KMS-11 (cell line): ENCODE measurements at regions not wholly inside any gene's neighbourhood (a gene's known extent, or its start where the extent isn't known, plus 50 kb on each side); places are given as distances from the start of the nearest gene placed in this dataset.

ENCODE experiments used
- H2AFZ ChIP-seq: fragments of 200-600 bp; sonication (generic); 2 replicates; pipeline ENCODE4 v1.6.1; 2016; ENCODE audit warnings: antibody characterized with exemption, mixed run types, low read depth
- H3K27ac ChIP-seq: fragments of 200-600 bp; sonication (generic); 2 replicates; pipeline ENCODE4 v1.6.1; 2016; ENCODE audit warnings: mild to moderate bottlenecking, mixed run types
- H3K27me3 ChIP-seq: fragments of 200-600 bp; sonication (generic); 2 replicates; pipeline ENCODE4 v1.6.1; 2017; ENCODE audit warnings: mild to moderate bottlenecking, low read depth, mixed run types, moderate library complexity; ENCODE audit not compliant: insufficient read depth
- H3K36me3 ChIP-seq: fragments of 200-600 bp; sonication (generic); 2 replicates; pipeline ENCODE4 v1.6.1; 2017; ENCODE audit warnings: mild to moderate bottlenecking, mixed run types; ENCODE audit not compliant: insufficient read depth
- H3K4me1 ChIP-seq: fragments of 200-600 bp; sonication (generic); 2 replicates; pipeline ENCODE4 v1.6.1; 2016; ENCODE audit warnings: mild to moderate bottlenecking, low read depth, mixed run types; ENCODE audit not compliant: poor library complexity, severe bottlenecking
- H3K4me2 ChIP-seq: fragments of 200-600 bp; sonication (generic); 2 replicates; pipeline ENCODE4 v1.7.0; 2016; ENCODE audit warnings: mild to moderate bottlenecking, mixed run types
- H3K4me3 ChIP-seq: fragments of 200-600 bp; sonication (generic); IDR thresholded peaks from 2 replicates; pipeline ENCODE4 v1.6.1; 2017; ENCODE audit warnings: low read depth, low read length, mixed read lengths; ENCODE audit not compliant: insufficient read depth
- H3K79me2 ChIP-seq: fragments of 200-600 bp; sonication (generic); 2 replicates; pipeline ENCODE4 v1.6.1; 2016; ENCODE audit warnings: low read depth, mixed run types; ENCODE audit not compliant: insufficient read depth
- H3K9ac ChIP-seq: fragments of 200-600 bp; sonication (generic); 2 replicates; pipeline ENCODE4 v1.6.1; 2016; ENCODE audit warnings: mild to moderate bottlenecking, mixed run types
- H4K20me1 ChIP-seq: fragments of 200-600 bp; sonication (generic); 2 replicates; pipeline ENCODE4 v1.6.1; 2016; ENCODE audit warnings: mild to moderate bottlenecking, mixed run types; ENCODE audit not compliant: insufficient read depth
- TF ChIP-seq, protein P1 (sequence below): fragments of 200-600 bp; sonication (generic); conservative IDR thresholded peaks from 2 replicates; pipeline ENCODE4 v1.6.1; 2017; ENCODE audit warnings: low read depth, mild to moderate bottlenecking, antibody characterized with exemption, low read length, moderate library complexity, mixed read lengths

- H3K27me3 ChIP-seq, result no peaks in the 10 kb centered on the region
- H3K4me3 ChIP-seq, result no peak overlapping the region
- H3K36me3 ChIP-seq, result no peaks in the 10 kb centered on the region
- no peaks in the 10 kb centered on the region for H3K79me2 ChIP-seq
- no peak overlapping the region for H2AFZ ChIP-seq
- no peak overlapping the region for H3K9ac ChIP-seq
- H3K4me1 ChIP-seq, result no peaks in the 10 kb centered on the region
- H3K4me2 ChIP-seq, result no peak overlapping the region
- no peak overlapping the region for H3K27ac ChIP-seq
- TF ChIP-seq, protein P1, sequence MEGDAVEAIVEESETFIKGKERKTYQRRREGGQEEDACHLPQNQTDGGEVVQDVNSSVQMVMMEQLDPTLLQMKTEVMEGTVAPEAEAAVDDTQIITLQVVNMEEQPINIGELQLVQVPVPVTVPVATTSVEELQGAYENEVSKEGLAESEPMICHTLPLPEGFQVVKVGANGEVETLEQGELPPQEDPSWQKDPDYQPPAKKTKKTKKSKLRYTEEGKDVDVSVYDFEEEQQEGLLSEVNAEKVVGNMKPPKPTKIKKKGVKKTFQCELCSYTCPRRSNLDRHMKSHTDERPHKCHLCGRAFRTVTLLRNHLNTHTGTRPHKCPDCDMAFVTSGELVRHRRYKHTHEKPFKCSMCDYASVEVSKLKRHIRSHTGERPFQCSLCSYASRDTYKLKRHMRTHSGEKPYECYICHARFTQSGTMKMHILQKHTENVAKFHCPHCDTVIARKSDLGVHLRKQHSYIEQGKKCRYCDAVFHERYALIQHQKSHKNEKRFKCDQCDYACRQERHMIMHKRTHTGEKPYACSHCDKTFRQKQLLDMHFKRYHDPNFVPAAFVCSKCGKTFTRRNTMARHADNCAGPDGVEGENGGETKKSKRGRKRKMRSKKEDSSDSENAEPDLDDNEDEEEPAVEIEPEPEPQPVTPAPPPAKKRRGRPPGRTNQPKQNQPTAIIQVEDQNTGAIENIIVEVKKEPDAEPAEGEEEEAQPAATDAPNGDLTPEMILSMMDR, result no peak
- H4K20me1 ChIP-seq, result no peaks in the 10 kb centered on the region
Observed at GRCh38 chr16:73503093-73503492, 455.2 kb upstream of the ZFHX3 start.

GRCh38 chr16:73499276-73499675 lies 451.3 kb upstream of the ZFHX3 start:
- Histone ChIP-seq H3K27ac (no peak overlapping the region), H3K36me3 (no peaks in the 10 kb centered on the region), H3K9ac (no peak overlapping the region), H3K4me2 (no peak overlapping the region), H2AFZ (no peak overlapping the region), H3K79me2 (no peaks in the 10 kb centered on the region), H3K4me1 (no peaks in the 10 kb centered on the region), H4K20me1 (no peaks in the 10 kb centered on the region), H3K27me3 (no peaks in the 10 kb centered on the region), H3K4me3 (no peak overlapping the region)
- TF ChIP-seq, protein P1, result no peak

DNA sequence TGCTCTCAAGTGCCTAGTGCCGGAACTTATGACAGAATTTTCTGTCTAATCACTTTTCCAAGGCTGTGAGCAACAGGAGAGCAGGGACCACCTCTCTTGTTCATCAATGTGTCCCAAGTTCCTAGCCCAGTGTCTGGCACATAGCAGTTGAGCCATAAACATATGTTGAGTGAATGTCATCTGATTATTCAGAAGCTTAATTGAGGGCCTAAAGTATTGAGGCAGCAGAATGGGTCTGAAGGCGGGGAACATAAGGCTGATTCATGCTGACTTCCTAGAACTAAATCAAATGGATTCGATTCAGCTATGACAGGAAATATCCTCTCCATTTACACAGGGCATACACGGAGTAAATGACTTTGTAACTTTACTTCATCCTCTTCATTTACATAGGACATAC lies 438.0 kb upstream of the ZFHX3 start:
- Histone ChIP-seq H3K9ac (no peak overlapping the region), H3K27me3 (no peaks in the 10 kb centered on the region), H2AFZ (no peak overlapping the region), H3K79me2 (no peaks in the 10 kb centered on the region), H3K36me3 (no peaks in the 10 kb centered on the region), H3K4me3 (no peak overlapping the region), H3K4me2 (no peak overlapping the region), H3K27ac (no peak overlapping the region), H3K4me1 (no peaks in the 10 kb centered on the region), H4K20me1 (no peaks in the 10 kb centered on the region)
- TF ChIP-seq, protein P1, result no peak

DNA sequence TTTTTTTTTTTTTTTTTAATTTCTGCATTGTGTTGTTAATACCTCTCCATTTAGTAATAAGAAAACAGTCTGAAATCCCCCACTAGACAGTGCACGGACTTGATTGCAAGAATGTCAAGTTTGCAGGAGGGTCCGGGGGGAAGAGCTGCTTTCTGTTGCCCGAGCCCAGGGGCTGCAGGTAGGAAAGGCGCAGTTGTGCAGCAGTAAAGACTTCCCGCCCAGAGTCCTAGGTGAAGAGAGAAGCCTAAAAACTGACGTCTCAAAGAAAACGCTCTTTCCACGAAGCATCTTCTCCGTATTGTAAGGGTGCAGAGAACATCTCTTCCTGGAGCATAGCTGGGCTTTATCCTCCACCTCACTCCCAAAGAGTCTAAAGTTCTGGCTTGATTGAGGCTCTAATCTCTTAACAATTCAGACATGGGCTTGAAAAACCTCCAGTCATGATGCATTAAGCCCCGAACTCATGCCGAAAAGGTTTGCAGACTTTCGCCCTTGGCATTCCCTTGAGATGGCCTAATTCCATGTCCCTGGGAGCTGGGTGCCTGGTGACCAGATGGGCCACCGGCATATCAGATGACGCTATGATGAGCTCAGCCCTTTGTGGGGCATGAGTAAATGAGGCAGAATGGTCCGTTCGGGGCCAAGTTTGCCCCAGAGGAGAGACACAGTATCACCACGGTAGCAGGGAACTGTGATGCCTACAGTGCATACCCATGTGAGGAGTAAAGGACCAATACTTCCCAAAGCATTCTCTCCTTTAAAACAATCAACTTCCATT lies 436.2 kb upstream of the ZFHX3 start:
- H2AFZ ChIP-seq, result no peak overlapping the region
- H3K27ac ChIP-seq, result no peak overlapping the region
- no peaks in the 10 kb centered on the region for H4K20me1 ChIP-seq
- H3K79me2 ChIP-seq, result no peaks in the 10 kb centered on the region
- TF ChIP-seq, protein P1, result no peak
- H3K9ac ChIP-seq, result no peak overlapping the region
- H3K4me2 ChIP-seq, result no peak overlapping the region
- no peaks in the 10 kb centered on the region for H3K4me1 ChIP-seq
- H3K4me3 ChIP-seq, result no peak overlapping the region
- no peaks in the 10 kb centered on the region for H3K27me3 ChIP-seq
- no peaks in the 10 kb centered on the region for H3K36me3 ChIP-seq
